ENCODE measurements at regions not wholly inside any gene's neighbourhood (a gene's known extent, or its start where the extent isn't known, plus 50 kb on each side); places are given as distances from the start of the nearest gene placed in this dataset.
A peak's percentile ranks its signal among the peaks of the same experiment; 100 is the strongest.
"Not testable (repeated sequence)": the region's sequence is repeated elsewhere in the genome, so short reads cannot be mapped to it uniquely, and the experiment has no call there.

GRCh38 chr6:71360556-71361335 lies 72.1 kb downstream of the OGFRL1 start:
- DNase-seq: not testable (repeated sequence)

GRCh38 chr6:71364889-71365542 lies 76.4 kb downstream of the OGFRL1 start:
- no peak for DNase-seq

GRCh38 chr6:71367756-71368155 lies 79.1 kb downstream of the OGFRL1 start:
- no peak for DNase-seq

- DNase-seq: no peak
Measured at GRCh38 chr6:71368284-71368683, 79.7 kb downstream of the OGFRL1 start.

GRCh38 chr6:71371559-71371958 lies 82.9 kb downstream of the OGFRL1 start:
- DNase-seq: no peak

- DNase-seq: no peak
Measured at GRCh38 chr6:71373943-71374342, 85.3 kb downstream of the OGFRL1 start.

GRCh38 chr6:71375676-71376075 lies 87.1 kb downstream of the OGFRL1 start:
- DNase-seq: no peak

GRCh38 chr6:71376830-71377229 lies 88.2 kb downstream of the OGFRL1 start:
- no peak for DNase-seq

GRCh38 chr6:71383476-71383875 lies 94.9 kb downstream of the OGFRL1 start:
- no peak for DNase-seq

GRCh38 chr6:71383901-71384489 lies 95.4 kb downstream of the OGFRL1 start:
- DNase-seq: peak in 1 of 2 experiments; percentile 2

- DNase-seq: no peak
Measured at GRCh38 chr6:71385111-71385822, 96.7 kb downstream of the OGFRL1 start.

GRCh38 chr6:71386215-71386614 lies 97.6 kb downstream of the OGFRL1 start:
- no peak for DNase-seq

- no peak for DNase-seq
Measured at GRCh38 chr6:71387179-71387578, 98.6 kb downstream of the OGFRL1 start.

- no peak for DNase-seq
Measured at GRCh38 chr6:71388068-71388744, 99.6 kb downstream of the OGFRL1 start.

- DNase-seq: no peak
Measured at GRCh38 chr6:71388856-71389527, 100.4 kb downstream of the OGFRL1 start.

- DNase-seq: no peak
Measured at GRCh38 chr6:71391126-71391525, 102.5 kb downstream of the OGFRL1 start.

- no peak for DNase-seq
Measured at GRCh38 chr6:71392276-71392675, 103.7 kb downstream of the OGFRL1 start.

- DNase-seq: no peak
Measured at GRCh38 chr6:71393471-71393870, 104.9 kb downstream of the OGFRL1 start.

- no peak for DNase-seq
Measured at GRCh38 chr6:71393981-71394432, 105.4 kb downstream of the OGFRL1 start.

- DNase-seq: no peak
Measured at GRCh38 chr6:71394926-71395325, 106.3 kb downstream of the OGFRL1 start.

GRCh38 chr6:71395731-71396409 lies 107.3 kb downstream of the OGFRL1 start:
- no peak for DNase-seq

- no peak for DNase-seq
Measured at GRCh38 chr6:71396410-71396801, 107.8 kb downstream of the OGFRL1 start.

Measured in SHP77 (cell line).